ENCODE measurements at regions not wholly inside any gene's neighbourhood (a gene's known extent, or its start where the extent isn't known, plus 50 kb on each side); places are given as distances from the start of the nearest gene placed in this dataset.

DNA sequence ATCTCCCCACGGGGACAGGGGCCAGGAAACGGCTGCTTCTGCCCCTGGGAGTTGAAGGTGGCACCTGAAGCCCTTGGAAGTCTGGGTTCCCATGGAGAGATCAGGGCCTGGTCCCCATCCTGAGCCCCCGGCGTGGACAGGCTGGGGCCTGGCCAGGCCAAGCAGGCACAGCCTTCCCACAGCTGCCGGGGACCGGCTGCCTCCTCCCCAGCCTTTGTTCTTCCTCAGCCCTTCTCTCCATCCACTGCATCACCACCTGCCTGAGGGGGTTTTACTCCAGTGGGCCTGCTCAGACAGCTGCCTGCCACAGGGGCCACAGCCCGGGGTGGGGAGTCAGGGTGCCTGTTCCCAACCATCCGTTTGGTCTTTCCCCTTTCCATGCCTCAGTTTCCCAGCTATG is 187.7 kb downstream of the INHBB start:
- TF ChIP-seq, protein P1, sequence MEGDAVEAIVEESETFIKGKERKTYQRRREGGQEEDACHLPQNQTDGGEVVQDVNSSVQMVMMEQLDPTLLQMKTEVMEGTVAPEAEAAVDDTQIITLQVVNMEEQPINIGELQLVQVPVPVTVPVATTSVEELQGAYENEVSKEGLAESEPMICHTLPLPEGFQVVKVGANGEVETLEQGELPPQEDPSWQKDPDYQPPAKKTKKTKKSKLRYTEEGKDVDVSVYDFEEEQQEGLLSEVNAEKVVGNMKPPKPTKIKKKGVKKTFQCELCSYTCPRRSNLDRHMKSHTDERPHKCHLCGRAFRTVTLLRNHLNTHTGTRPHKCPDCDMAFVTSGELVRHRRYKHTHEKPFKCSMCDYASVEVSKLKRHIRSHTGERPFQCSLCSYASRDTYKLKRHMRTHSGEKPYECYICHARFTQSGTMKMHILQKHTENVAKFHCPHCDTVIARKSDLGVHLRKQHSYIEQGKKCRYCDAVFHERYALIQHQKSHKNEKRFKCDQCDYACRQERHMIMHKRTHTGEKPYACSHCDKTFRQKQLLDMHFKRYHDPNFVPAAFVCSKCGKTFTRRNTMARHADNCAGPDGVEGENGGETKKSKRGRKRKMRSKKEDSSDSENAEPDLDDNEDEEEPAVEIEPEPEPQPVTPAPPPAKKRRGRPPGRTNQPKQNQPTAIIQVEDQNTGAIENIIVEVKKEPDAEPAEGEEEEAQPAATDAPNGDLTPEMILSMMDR (IDR thresholded peaks at IDR 0.05) = no peak
- no peak for TF ChIP-seq POLR2A (IDR thresholded peaks at IDR 0.05)

Measured in vagina (tissue), 2 donors.